ENCODE measurements at regions not wholly inside any gene's neighbourhood (a gene's known extent, or its start where the extent isn't known, plus 50 kb on each side); places are given as distances from the start of the nearest gene placed in this dataset.

GRCh38 chr11:62073061-62073460, 50.8 kb upstream of the INCENP start:
- no peak for DNase-seq (ENCODE audit: low read depth)

- DNase-seq (ENCODE audit: low read depth): no peak
These were observed 52.4 kb upstream of the INCENP start for GRCh38 chr11:62071408-62071807.

GRCh38 chr11:62069986-62070919, 53.6 kb upstream of the INCENP start:
- DNase-seq (ENCODE audit: low read depth): no peak

- no peak for DNase-seq (ENCODE audit: low read depth)
These were observed 54.4 kb upstream of the INCENP start for GRCh38 chr11:62069374-62069773.

GRCh38 chr11:62068730-62069129, 55.1 kb upstream of the INCENP start:
- no peak for DNase-seq (ENCODE audit: low read depth)

GRCh38 chr11:62067741-62068140, 56.1 kb upstream of the INCENP start:
- no peak for DNase-seq (ENCODE audit: low read depth)

- no peak for DNase-seq (ENCODE audit: low read depth)
These were observed 59.6 kb upstream of the INCENP start for GRCh38 chr11:62064221-62064620.

GRCh38 chr11:62062223-62062861, 61.5 kb upstream of the INCENP start:
- no peak for DNase-seq (ENCODE audit: low read depth)

GRCh38 chr11:62061356-62062222, 62.2 kb upstream of the INCENP start:
- DNase-seq (ENCODE audit: low read depth): no peak

- DNase-seq (ENCODE audit: low read depth): no peak
These were observed 66.7 kb upstream of the INCENP start for GRCh38 chr11:62057069-62057468.

GRCh38 chr11:62055970-62056369, 67.8 kb upstream of the INCENP start:
- DNase-seq (ENCODE audit: low read depth): no peak

GRCh38 chr11:62054484-62055121, 69.2 kb upstream of the INCENP start:
- no peak for DNase-seq (ENCODE audit: low read depth)

- no peak for DNase-seq (ENCODE audit: low read depth)
These were observed 69.7 kb upstream of the INCENP start for GRCh38 chr11:62054081-62054480.

- no peak for DNase-seq (ENCODE audit: low read depth)
These were observed 73.1 kb upstream of the INCENP start for GRCh38 chr11:62050716-62051115.

GRCh38 chr11:62048100-62048499, 75.7 kb upstream of the INCENP start:
- no peak for DNase-seq (ENCODE audit: low read depth)

GRCh38 chr11:62046568-62047100, 77.2 kb upstream of the INCENP start:
- no peak for DNase-seq (ENCODE audit: low read depth)

- no peak for DNase-seq (ENCODE audit: low read depth)
These were observed 77.2 kb upstream of the FTH1 start for GRCh38 chr11:62044639-62045121.

- no peak for DNase-seq (ENCODE audit: low read depth)
These were observed 67.9 kb upstream of the FTH1 start for GRCh38 chr11:62035293-62035692.

GRCh38 chr11:62034036-62034338, 66.6 kb upstream of the FTH1 start:
- no peak for DNase-seq (ENCODE audit: low read depth)

- DNase-seq (ENCODE audit: low read depth): no peak
These were observed 66.0 kb upstream of the FTH1 start for GRCh38 chr11:62033191-62034035.
